Prostate gland (tissue), 2 donors: ENCODE measurements at regions not wholly inside any gene's neighbourhood (a gene's known extent, or its start where the extent isn't known, plus 50 kb on each side); places are given as distances from the start of the nearest gene placed in this dataset.

Experiments
- DNase-seq: peaks from one replicate; pipeline ENCODE4 v3.0.0-alpha.2; 2019; ENCODE audit warnings: low spot score
- H3K27ac ChIP-seq, 2 donors: fragments of 200-600 bp; sonication (generic); 2 replicates each; pipeline ENCODE4 v1.5.1; 2017 to 2019
- H3K27me3 ChIP-seq: fragments of 200-600 bp; sonication (generic); replicated peaks from 2 replicates; pipeline ENCODE4 v1.5.1; 2019; ENCODE audit not compliant: insufficient read depth
- H3K36me3 ChIP-seq, 2 donors: fragments of 200-600 bp; sonication (generic); 1 replicate in 1 of 2; 2 replicates in 1 of 2; pipeline versions ENCODE4 v1.5.1 to v1.8.1; 2017 to 2019
- H3K4me1 ChIP-seq: fragments of 200-600 bp; sonication (generic); replicated peaks from 2 replicates; pipeline ENCODE4 v1.5.1; 2019
- H3K4me3 ChIP-seq, 2 donors: fragments of 200-600 bp; sonication (generic); 2 replicates each; pipeline ENCODE4 v1.5.1; 2017 to 2019
- H3K9me3 ChIP-seq: fragments of 200-600 bp; sonication (generic); 2 replicates; pipeline ENCODE4 v1.5.1; 2017
- POLR2A ChIP-seq: fragments of 450-650 bp; IDR thresholded peaks from one replicate; pipeline ENCODE4 v1.6.1; 2016; ENCODE audit warnings: antibody characterized with exemption, mild to moderate bottlenecking
- POLR2AphosphoS5 ChIP-seq: sonication (generic); formaldehyde crosslinking; IDR thresholded peaks from one replicate; pipeline ENCODE4 v1.6.1; 2017; ENCODE audit warnings: antibody characterized with exemption
- WGBS: methylation state at CpG from one replicate; pipeline ENCODE4 v1.1.5; 2018; 5-methylcytosine and 5-hydroxymethylcytosine counted together
- intact Hi-C: fragments of 100-400 bp; cut with DNase I; formaldehyde crosslinking; loops from one replicate; pipeline ENCODE4 v1.14.2; 2022
- TF ChIP-seq, protein P1 (sequence below), 4 experiments: fragments of 200-600 bp in 2 of 4; fragments of 450-650 bp in 2 of 4; sonication (generic) in 2 of 4; IDR thresholded peaks; 1 replicate in 3 of 4; 2 replicates in 1 of 4; pipeline ENCODE4 v1.5.1; 2016 to 2019; ENCODE audit warnings: antibody characterized with exemption in 4 of 4, mild to moderate bottlenecking in 2 of 4, moderate library complexity in 2 of 4

DNA sequence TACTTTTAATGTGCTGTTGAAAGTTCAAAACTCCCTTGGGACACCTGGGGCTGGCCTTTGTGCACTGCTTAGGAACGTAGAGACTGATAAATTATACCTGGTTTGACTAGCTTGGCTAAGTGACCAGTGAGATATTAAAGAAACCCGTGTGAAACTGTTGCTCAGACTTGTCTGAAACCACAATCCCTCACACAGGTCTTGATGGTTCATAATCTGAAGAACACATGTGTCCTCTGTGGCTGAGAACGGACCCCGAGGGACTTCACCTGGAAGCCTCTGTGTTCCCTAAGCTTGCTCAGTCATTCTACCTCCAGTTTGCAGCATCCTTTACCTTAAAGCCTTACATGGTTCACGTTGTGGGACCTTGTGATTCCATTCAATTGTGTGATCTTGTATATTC is 218.8 kb downstream of the CBLN2 start:
- no peak for TF ChIP-seq POLR2A
- TF ChIP-seq, protein P1, sequence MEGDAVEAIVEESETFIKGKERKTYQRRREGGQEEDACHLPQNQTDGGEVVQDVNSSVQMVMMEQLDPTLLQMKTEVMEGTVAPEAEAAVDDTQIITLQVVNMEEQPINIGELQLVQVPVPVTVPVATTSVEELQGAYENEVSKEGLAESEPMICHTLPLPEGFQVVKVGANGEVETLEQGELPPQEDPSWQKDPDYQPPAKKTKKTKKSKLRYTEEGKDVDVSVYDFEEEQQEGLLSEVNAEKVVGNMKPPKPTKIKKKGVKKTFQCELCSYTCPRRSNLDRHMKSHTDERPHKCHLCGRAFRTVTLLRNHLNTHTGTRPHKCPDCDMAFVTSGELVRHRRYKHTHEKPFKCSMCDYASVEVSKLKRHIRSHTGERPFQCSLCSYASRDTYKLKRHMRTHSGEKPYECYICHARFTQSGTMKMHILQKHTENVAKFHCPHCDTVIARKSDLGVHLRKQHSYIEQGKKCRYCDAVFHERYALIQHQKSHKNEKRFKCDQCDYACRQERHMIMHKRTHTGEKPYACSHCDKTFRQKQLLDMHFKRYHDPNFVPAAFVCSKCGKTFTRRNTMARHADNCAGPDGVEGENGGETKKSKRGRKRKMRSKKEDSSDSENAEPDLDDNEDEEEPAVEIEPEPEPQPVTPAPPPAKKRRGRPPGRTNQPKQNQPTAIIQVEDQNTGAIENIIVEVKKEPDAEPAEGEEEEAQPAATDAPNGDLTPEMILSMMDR (IDR thresholded peaks at IDR 0.05) = no peak
- Histone ChIP-seq H3K36me3 (no peaks in the 10 kb centered on the region), H3K27me3 (no peaks in the 10 kb centered on the region), H3K9me3 (no peaks in the 10 kb centered on the region), H3K4me3 (no peak overlapping the region), H3K27ac (no peak overlapping the region), H3K4me1 (no peaks in the 10 kb centered on the region)
- no peak for DNase-seq
- intact Hi-C loops = no loop called here
- WGBS = 70% methylated on average over 5 of the region's 5 CpGs

DNA sequence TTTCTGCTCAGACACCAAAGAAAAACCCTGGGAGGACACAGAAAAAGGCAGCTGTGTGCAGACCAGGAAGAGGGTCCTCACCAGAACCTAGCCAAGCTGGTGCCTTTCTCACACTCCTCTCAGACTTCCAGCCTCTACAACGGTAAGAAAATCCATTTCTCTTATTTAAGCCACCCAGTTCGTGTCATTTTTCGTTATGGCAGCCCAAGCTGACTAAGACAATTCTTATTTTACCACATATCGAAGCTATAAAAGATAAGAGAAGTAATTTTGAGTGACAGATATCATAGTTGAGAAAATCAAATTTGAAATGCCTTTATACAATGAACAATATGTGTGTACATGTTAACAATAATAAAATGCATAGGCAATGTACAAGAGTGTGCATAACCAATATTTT is 219.5 kb downstream of the CBLN2 start:
- Histone ChIP-seq H3K4me1 (no peaks in the 10 kb centered on the region), H3K27ac (no peak overlapping the region), H3K27me3 (no peaks in the 10 kb centered on the region), H3K9me3 (no peaks in the 10 kb centered on the region), H3K4me3 (no peak overlapping the region), H3K36me3 (no peaks in the 10 kb centered on the region)
- intact Hi-C loops = no loop called here
- TF ChIP-seq POLR2A = no peak
- TF ChIP-seq POLR2AphosphoS5 = no peak
- TF ChIP-seq, protein P1 (IDR thresholded peaks at IDR 0.05) = no peak
- DNase-seq = no peak
- WGBS = 88% methylated on average over 4 of the region's 4 CpGs

DNA sequence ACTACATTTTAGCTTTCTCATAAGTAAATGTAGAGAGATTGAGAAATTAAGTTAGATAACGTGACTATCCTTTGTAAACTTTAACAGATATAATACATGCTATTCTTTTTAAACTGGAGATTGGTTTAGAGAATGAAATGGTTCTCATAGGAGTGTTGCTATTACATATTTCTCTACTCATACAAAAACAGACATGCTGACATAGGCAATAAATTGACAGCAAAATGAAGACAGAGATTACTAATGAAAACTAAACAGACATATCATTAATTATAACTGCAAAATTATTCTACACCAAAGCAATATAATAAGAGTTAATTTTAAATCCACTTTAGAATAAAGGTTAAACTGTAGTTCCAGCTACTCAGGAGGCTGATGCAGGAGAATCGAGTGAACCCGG is 227.6 kb downstream of the CBLN2 start:
- Histone ChIP-seq H3K27me3 (no peaks in the 10 kb centered on the region), H3K4me3 (no peak overlapping the region), H3K9me3 (no peaks in the 10 kb centered on the region), H3K36me3 (no peaks in the 10 kb centered on the region), H3K27ac (no peak overlapping the region), H3K4me1 (no peaks in the 10 kb centered on the region)
- intact Hi-C loops = no loop called here
- 70% methylated on average over 3 of the region's 3 CpGs for WGBS
- DNase-seq = no peak
- TF ChIP-seq POLR2AphosphoS5 (no peak), POLR2A (no peak)
- TF ChIP-seq, protein P1 (IDR thresholded peaks at IDR 0.05) = no peak

DNA sequence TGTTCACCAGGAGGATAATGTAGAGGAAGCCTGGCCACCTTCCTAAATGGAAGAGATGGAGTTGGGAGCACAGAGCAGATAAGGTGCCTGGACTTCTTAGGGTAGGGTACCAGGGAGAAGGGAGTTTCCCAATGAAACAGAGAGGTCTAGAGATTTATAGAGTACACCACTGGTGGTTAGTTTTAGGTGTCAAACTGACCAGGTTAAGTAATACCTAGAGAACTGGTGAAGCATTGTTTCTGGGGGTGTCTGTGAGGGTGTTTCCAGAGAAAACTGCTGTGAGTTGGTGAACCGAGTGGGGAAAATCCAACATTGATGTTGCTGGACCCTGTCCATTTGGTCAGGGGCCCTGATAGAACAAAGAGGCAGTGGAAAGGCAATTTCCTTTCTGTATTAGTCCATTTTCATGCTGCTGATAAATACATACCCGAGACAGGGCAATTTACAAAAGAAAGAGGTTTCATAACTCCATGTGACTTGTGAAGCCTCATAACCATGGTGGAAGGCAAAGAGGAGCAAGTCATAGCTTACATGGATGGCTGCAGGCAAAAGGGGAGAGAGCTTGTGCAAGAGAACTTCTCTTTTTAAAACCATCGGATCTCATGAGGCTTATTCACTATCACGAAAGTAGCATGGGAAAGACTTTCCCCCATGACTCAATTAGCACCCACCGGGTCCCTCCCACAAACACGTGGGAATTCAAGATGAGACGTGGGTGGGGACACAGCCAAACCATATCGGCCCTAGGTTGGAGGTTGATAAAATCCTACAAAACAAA is 260.8 kb downstream of the CBLN2 start:
- intact Hi-C loops = no loop called here
- H3K9me3 ChIP-seq = no peaks in the 10 kb centered on the region
- TF ChIP-seq POLR2AphosphoS5 = no peak
- TF ChIP-seq, protein P1 (IDR thresholded peaks at IDR 0.05) = no peak
- no peak for TF ChIP-seq POLR2A
- WGBS = 74% methylated on average over 8 of the region's 8 CpGs
- no peaks in the 10 kb centered on the region for H3K36me3 ChIP-seq
- H3K4me3 ChIP-seq = no peak overlapping the region
- DNase-seq = no peak
- H3K4me1 ChIP-seq = no peaks in the 10 kb centered on the region
- H3K27me3 ChIP-seq = no peaks in the 10 kb centered on the region
- H3K27ac ChIP-seq = no peak overlapping the region

DNA sequence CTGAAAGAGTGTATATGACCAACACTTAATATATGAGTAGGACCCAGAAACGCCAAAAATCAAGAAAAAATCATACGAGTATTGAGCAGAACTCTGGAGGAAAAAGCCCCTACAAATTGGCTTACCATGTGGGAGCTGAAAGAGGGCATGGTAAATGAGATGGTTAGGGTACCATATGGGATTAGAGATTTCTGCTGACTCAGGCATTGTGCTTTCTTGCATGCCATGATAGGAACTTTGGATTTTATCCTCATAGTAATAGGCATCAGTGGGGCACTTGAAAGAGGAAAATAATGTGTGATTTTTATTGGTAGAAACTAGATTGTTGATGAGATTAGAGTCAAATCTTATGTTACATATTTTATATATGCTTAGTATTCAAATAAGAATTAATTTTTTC is 271.1 kb downstream of the CBLN2 start:
- no peaks in the 10 kb centered on the region for H3K27me3 ChIP-seq
- 88% methylated on average over 2 of the region's 2 CpGs for WGBS
- no peaks in the 10 kb centered on the region for H3K4me1 ChIP-seq
- TF ChIP-seq POLR2A (no peak), POLR2AphosphoS5 (no peak)
- TF ChIP-seq, protein P1 (IDR thresholded peaks at IDR 0.05) = no peak
- no peak for DNase-seq
- H3K27ac ChIP-seq = no peak overlapping the region
- H3K36me3 ChIP-seq = no peaks in the 10 kb centered on the region
- no peak overlapping the region for H3K4me3 ChIP-seq
- intact Hi-C loops = no loop called here
- H3K9me3 ChIP-seq = no peaks in the 10 kb centered on the region
